Subcutaneous abdominal adipose tissue (tissue), 5 donors: ENCODE measurements at regions not wholly inside any gene's neighbourhood (a gene's known extent, or its start where the extent isn't known, plus 50 kb on each side); places are given as distances from the start of the nearest gene placed in this dataset.

ENCODE experiments used
- H3K27ac ChIP-seq: one replicate; pipeline ENCODE4 v1.7.0; 2013; ENCODE audit warnings: low read depth, mild to moderate bottlenecking, inconsistent platforms, low read length, moderate library complexity
- H3K27me3 ChIP-seq, 5 donors: one replicate each; pipeline ENCODE4 v1.7.0; 2013; ENCODE audit warnings: low read length in 5 of 5, inconsistent platforms in 1 of 5; ENCODE audit not compliant: control insufficient read depth in 5 of 5, insufficient read depth in 4 of 5
- H3K36me3 ChIP-seq, 5 donors: one replicate each; pipeline ENCODE4 v1.7.0; 2013; ENCODE audit warnings: low read length in 5 of 5; ENCODE audit not compliant: control insufficient read depth in 5 of 5, insufficient read depth in 5 of 5
- H3K4me1 ChIP-seq, 5 donors: one replicate each; pipeline ENCODE4 v1.7.0; 2013; ENCODE audit warnings: low read length in 5 of 5, mild to moderate bottlenecking in 3 of 5, moderate library complexity in 1 of 5; ENCODE audit not compliant: control insufficient read depth in 5 of 5, insufficient read depth in 5 of 5
- H3K4me3 ChIP-seq, 5 donors: one replicate each; pipeline ENCODE4 v1.7.0; 2013; ENCODE audit warnings: low read length in 5 of 5, low read depth in 1 of 5
- H3K9ac ChIP-seq, 5 donors: one replicate each; pipeline ENCODE4 v1.7.0; 2013; ENCODE audit warnings: low read length in 5 of 5, mild to moderate bottlenecking in 4 of 5, moderate library complexity in 3 of 5
- H3K9me3 ChIP-seq, 5 donors: one replicate each; pipeline ENCODE4 v1.7.0; 2013; ENCODE audit warnings: low read length in 5 of 5; ENCODE audit not compliant: control insufficient read depth in 5 of 5
- donor health status: healthy.
- donor health status: healthy.
- donor health status: healthy.
- donor health status: healthy.
- donor health status: healthy.

- Histone ChIP-seq H3K9ac (no peak overlapping the region), H3K27ac (no peak overlapping the region), H3K4me3 (no peak overlapping the region), H3K9me3 (no peaks in the 10 kb centered on the region), H3K27me3 (no peaks in the 10 kb centered on the region), H3K4me1 (no peaks in the 10 kb centered on the region), H3K36me3 (no peaks in the 10 kb centered on the region)
Observed at GRCh38 chr5:30092548-30092947, 1100.9 kb upstream of the CDH6 start.

- H3K9me3 ChIP-seq, result peaks cover 0 to 7% (median 0%) of the 10 kb centered on the region in 5 donors
- no peak overlapping the region for H3K27ac ChIP-seq
- H3K27me3 ChIP-seq, result no peaks in the 10 kb centered on the region
- H3K4me3 ChIP-seq, result no peak overlapping the region
- H3K4me1 ChIP-seq, result no peaks in the 10 kb centered on the region
- no peak overlapping the region for H3K9ac ChIP-seq
- H3K36me3 ChIP-seq, result no peaks in the 10 kb centered on the region
Observed at GRCh38 chr5:30069441-30070263, 1123.8 kb upstream of the CDH6 start.

- H3K9ac ChIP-seq, result no peak overlapping the region
- H3K27me3 ChIP-seq, result no peaks in the 10 kb centered on the region
- H3K4me3 ChIP-seq, result no peak overlapping the region
Observed at GRCh38 chr5:30063503-30063902, 1130.0 kb upstream of the CDH6 start.

GRCh38 chr5:30051976-30052375 lies 1141.5 kb upstream of the CDH6 start:
- Histone ChIP-seq H3K9me3 (peaks cover 0 to 2% (median 0%) of the 10 kb centered on the region in 5 donors), H3K36me3 (no peaks in the 10 kb centered on the region), H3K27ac (no peak overlapping the region), H3K9ac (no peak overlapping the region), H3K27me3 (no peaks in the 10 kb centered on the region), H3K4me1 (no peaks in the 10 kb centered on the region), H3K4me3 (no peak overlapping the region)

More at GRCh38 chr5:30063503-30063902, 1130.0 kb upstream of the CDH6 start:
- no peaks in the 10 kb centered on the region for H3K9me3 ChIP-seq
- no peaks in the 10 kb centered on the region for H3K36me3 ChIP-seq
- H3K27ac ChIP-seq, result no peak overlapping the region
- no peaks in the 10 kb centered on the region for H3K4me1 ChIP-seq

GRCh38 chr5:30050056-30050815 lies 1143.2 kb upstream of the CDH6 start:
- no peaks in the 10 kb centered on the region for H3K9me3 ChIP-seq
- H3K9ac ChIP-seq, result no peak overlapping the region

GRCh38 chr5:30042677-30043076 lies 1150.8 kb upstream of the CDH6 start:
- Histone ChIP-seq H3K9ac (no peak overlapping the region), H3K4me3 (no peak overlapping the region), H3K9me3 (no peaks in the 10 kb centered on the region), H3K27ac (no peak overlapping the region), H3K36me3 (no peaks in the 10 kb centered on the region), H3K4me1 (no peaks in the 10 kb centered on the region), H3K27me3 (no peaks in the 10 kb centered on the region)

More at GRCh38 chr5:30050056-30050815, 1143.2 kb upstream of the CDH6 start:
- Histone ChIP-seq H3K4me3 (no peak overlapping the region), H3K27me3 (no peaks in the 10 kb centered on the region), H3K27ac (no peak overlapping the region), H3K36me3 (no peaks in the 10 kb centered on the region), H3K4me1 (no peaks in the 10 kb centered on the region)

GRCh38 chr5:30041831-30042385 lies 1151.6 kb upstream of the CDH6 start:
- Histone ChIP-seq H3K4me3 (no peak overlapping the region), H3K9me3 (no peaks in the 10 kb centered on the region), H3K4me1 (no peaks in the 10 kb centered on the region), H3K9ac (no peak overlapping the region), H3K36me3 (no peaks in the 10 kb centered on the region), H3K27ac (no peak overlapping the region), H3K27me3 (no peaks in the 10 kb centered on the region)

GRCh38 chr5:30041291-30041690 lies 1152.2 kb upstream of the CDH6 start:
- Histone ChIP-seq H3K4me3 (no peak overlapping the region), H3K27me3 (no peaks in the 10 kb centered on the region), H3K4me1 (no peaks in the 10 kb centered on the region), H3K36me3 (no peaks in the 10 kb centered on the region), H3K9me3 (no peaks in the 10 kb centered on the region), H3K9ac (no peak overlapping the region), H3K27ac (no peak overlapping the region)

GRCh38 chr5:30040488-30041118 lies 1152.9 kb upstream of the CDH6 start:
- no peaks in the 10 kb centered on the region for H3K9me3 ChIP-seq
- H3K9ac ChIP-seq, result no peak overlapping the region
- no peak overlapping the region for H3K4me3 ChIP-seq
- no peaks in the 10 kb centered on the region for H3K4me1 ChIP-seq
- no peaks in the 10 kb centered on the region for H3K36me3 ChIP-seq
- H3K27me3 ChIP-seq, result no peaks in the 10 kb centered on the region
- no peak overlapping the region for H3K27ac ChIP-seq

- Histone ChIP-seq H3K27me3 (no peaks in the 10 kb centered on the region), H3K9me3 (no peaks in the 10 kb centered on the region), H3K4me1 (no peaks in the 10 kb centered on the region), H3K9ac (no peak overlapping the region), H3K36me3 (no peaks in the 10 kb centered on the region), H3K4me3 (no peak overlapping the region), H3K27ac (no peak overlapping the region)
Observed at GRCh38 chr5:30039379-30039778, 1154.1 kb upstream of the CDH6 start.
